Fibroblast of pulmonary artery (primary cell): ENCODE measurements at regions not wholly inside any gene's neighbourhood (a gene's known extent, or its start where the extent isn't known, plus 50 kb on each side); places are given as distances from the start of the nearest gene placed in this dataset.

Experiments
- DNase-seq: peaks from one replicate; pipeline ENCODE4 v3.0.0-alpha.2; 2010; ENCODE audit warnings: low read depth
- H3K4me3 ChIP-seq: replicated peaks from 2 replicates; pipeline ENCODE4 v1.5.1; 2011; ENCODE audit warnings: low read depth, mild to moderate bottlenecking, control low read depth, low read length, moderate library complexity
- TF ChIP-seq, protein P1 (sequence below): IDR thresholded peaks from 2 replicates; pipeline ENCODE4 v1.5.1; 2011; ENCODE audit warnings: mild to moderate bottlenecking, control low read depth, low read length, inconsistent platforms; ENCODE audit errors: missing control alignments

DNA sequence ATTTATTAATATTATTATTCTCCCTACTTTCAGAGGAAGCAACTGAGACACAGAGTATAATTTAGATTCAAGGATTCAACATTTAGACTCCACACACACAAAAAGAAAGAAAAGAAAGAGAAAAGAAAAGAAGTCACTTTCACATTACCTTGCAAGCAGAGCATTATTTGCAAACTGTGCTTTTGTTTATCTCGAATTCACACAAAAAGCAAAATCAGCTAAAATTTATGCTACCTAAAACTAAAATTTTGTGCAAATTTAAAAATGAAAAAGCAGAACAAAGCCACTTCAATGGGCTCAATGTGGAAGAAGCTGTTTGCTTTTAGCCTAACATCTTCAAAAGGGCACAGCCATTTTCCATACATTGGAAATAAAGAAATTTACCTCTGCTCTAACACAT is 1282.7 kb upstream of the GYPC start:
- H3K4me3 ChIP-seq = no peak overlapping the region
- TF ChIP-seq, protein P1, sequence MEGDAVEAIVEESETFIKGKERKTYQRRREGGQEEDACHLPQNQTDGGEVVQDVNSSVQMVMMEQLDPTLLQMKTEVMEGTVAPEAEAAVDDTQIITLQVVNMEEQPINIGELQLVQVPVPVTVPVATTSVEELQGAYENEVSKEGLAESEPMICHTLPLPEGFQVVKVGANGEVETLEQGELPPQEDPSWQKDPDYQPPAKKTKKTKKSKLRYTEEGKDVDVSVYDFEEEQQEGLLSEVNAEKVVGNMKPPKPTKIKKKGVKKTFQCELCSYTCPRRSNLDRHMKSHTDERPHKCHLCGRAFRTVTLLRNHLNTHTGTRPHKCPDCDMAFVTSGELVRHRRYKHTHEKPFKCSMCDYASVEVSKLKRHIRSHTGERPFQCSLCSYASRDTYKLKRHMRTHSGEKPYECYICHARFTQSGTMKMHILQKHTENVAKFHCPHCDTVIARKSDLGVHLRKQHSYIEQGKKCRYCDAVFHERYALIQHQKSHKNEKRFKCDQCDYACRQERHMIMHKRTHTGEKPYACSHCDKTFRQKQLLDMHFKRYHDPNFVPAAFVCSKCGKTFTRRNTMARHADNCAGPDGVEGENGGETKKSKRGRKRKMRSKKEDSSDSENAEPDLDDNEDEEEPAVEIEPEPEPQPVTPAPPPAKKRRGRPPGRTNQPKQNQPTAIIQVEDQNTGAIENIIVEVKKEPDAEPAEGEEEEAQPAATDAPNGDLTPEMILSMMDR = no peak
- no peak for DNase-seq

DNA sequence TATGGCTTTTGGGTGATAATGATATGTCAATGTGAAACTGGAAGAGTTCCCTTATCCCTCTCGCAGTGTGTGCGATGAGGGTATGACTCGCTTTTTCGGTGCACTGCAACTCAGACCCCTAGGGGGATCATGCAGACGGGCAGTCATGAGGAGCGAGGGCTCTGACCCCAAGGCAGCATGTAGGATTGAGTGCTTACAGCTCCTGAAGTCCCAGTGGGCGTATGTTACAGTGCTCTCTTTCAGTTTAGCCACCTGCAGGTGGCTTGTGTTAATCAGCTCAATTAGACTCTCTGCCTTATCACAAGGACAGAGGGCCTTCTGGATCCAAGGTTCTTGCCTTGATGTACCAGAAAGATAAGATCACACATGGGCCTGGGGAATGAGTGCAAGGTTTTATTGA is 1269.9 kb upstream of the GYPC start:
- DNase-seq = no peak
- TF ChIP-seq, protein P1 = no peak
- no peak overlapping the region for H3K4me3 ChIP-seq

DNA sequence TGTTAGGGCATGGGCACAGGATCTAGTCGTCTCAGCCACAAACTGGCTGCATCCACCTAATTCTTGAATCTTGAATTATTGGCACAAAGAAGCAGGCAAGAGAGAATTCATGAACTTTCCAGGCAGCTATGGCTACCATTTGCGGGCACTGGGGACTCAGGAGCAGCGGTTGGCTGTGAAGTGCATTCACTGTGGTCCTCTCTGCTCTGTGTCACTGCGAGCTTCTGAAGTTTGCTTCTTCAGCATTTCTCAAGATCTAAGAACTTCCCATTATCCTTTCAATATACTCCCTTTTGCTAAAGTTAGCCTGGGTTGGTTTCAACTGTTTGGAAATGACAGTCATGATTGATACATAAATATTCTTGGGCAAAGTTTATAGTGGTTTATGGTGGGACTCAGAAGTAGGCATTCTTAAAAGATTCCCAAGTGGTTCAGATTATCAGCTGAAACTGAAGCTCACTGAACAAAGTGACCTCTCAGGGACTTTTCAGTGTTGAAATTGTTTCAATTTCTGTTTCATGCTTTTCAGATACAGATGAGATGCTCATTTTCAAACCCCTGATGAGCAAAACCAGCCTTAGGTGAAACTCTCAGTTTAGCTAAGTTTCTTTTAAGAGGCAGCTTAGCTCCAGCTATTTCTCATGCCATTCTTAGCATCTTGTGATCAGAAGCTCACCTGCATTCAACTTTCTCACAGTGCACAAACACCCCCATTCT is 1258.3 kb upstream of the GYPC start:
- no peak overlapping the region for H3K4me3 ChIP-seq
- no peak for DNase-seq
- TF ChIP-seq, protein P1 = no peak

DNA sequence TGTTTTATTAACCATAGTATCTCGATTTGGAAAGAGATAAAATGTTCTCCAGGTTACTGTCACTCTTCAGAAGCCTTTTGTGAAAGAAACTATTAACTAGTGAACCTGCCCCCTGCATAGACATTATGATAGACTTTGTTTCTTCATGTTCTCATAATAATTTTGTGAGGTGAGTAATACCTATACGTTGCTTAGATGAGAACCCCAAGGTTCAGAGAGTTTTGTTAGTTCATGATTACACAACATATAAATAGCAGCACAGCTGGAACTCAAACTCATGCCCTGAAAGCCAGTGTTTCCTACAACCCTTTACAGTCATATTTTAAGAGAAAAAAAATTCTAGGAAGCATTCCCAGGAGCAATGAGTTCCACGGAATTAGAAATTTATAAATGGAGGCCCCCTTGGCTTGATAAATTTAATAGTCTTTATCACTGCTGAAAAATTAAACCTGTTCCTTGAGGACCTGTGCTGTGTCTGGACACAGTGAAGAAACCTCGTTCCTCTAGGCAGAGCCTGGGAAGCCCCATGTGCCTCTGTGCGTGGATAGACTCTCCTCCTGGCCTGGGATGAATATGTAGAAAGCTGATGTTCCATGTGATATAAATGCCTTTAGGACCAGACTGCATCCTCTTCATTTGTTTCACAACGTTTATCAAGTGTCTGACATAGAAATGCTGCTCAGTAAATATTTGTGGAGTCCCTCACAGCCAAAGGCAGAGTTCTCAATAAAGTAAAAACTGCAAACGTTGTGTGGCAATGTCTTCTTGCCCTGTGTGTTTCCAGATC is 1257.0 kb upstream of the GYPC start:
- DNase-seq = no peak
- TF ChIP-seq, protein P1 = no peak
- H3K4me3 ChIP-seq = no peak overlapping the region

DNA sequence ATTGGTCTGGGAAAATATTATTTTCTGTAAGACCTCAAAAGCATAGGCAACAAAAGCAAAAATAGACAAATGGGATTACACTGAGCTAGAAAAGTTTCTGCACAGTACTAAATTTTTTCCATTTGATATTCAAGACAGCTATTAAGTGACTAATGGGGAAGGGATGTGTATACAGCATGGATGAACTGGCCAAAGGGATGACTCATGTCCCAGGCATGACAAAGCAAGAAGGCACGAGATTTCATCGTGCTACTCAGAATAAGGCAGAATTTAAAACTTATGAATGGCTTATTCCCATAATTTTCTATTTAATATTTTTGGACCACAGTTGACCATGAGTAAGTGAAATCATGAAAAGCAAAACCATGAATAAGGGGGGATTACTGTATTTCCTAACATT is 1250.1 kb upstream of the GYPC start:
- H3K4me3 ChIP-seq = no peak overlapping the region
- peak; percentile 92 for DNase-seq
- TF ChIP-seq, protein P1 = no peak

DNA sequence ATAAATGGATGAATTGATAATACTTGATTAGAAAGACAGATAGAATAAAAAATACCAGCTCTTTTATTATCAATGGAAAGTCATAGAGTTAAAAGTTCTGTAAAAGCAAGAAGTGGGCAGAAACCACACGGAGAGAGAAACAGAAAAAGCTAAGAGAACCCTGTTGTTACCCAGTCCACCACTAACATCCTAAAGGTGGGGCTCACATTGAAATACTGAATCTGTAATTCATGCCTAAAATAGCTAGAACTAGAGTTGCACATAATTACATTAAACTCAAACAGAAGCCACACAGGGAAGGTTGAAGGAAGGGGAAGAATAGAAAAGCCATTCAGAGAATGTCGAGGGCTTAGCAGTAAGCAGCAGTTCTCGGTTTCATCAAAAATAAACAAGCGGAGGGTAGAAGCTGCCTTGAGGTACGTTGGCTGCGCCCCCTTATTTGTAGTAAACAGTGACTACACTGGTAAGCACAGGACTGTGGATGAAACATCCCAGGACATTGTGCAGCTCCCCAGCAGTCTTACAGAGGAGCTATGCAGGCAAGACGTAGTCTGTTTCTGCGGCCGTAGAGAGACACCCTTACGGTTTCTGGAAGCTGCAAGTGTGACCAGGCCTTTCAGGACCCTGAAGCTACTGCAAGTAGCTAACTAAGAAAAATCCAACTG is 1247.0 kb upstream of the GYPC start:
- TF ChIP-seq, protein P1 = no peak
- H3K4me3 ChIP-seq = no peak overlapping the region

More for the DNA sequence above, 1247.0 kb upstream of the GYPC start:
- DNase-seq = no peak
